K562 (cell line): ENCODE measurements at regions not wholly inside any gene's neighbourhood (a gene's known extent, or its start where the extent isn't known, plus 50 kb on each side); places are given as distances from the start of the nearest gene placed in this dataset.

Source experiments
- ATAC-seq: fragments of 200-7000 bp; cut with Tn5 transposase; 3 replicates; pipeline ENCODE4 v1.9.1; 2020; ENCODE audit warnings: moderate library complexity
- BruUV-seq: library from RNA; stranded (reverse); fragments of 400-500 nt; replicated peaks from 2 replicates; lab custom pipeline; 2021; lab: Mats Ljungman, UMichigan
- CTCF ChIA-PET: fragments of 300-600 bp; formaldehyde crosslinking; extraction: SDS; loops from one replicate; lab custom pipeline; 2021; ENCODE audit warnings: low intra/inter-chr PET ratio; lab: Yijun Ruan, JAX
- POLR2A ChIA-PET: fragments of 300-600, 350-650 bp; sonication (Branson Sonifier 250); formaldehyde crosslinking; extraction: SDS; loops from one replicate; lab custom pipeline; 2021; ENCODE audit warnings: antibody characterized with exemption, inconsistent platforms; lab: Yijun Ruan, JAX
- DNase-seq, 4 experiments: peaks; one replicate each; pipeline versions ENCODE4 v3.0.0 to v3.0.0-alpha.2; 2011 to 2018; ENCODE audit warnings: low spot score in 3 of 4, mixed read lengths in 3 of 4; ENCODE audit errors: extremely low read depth in 1 of 4
- FAIRE-seq: peaks from 2 replicates; lab custom pipeline; 2011; peaks lifted over from hg19 to GRCh38; lab: Jason Lieb, UNC
- H2AFZ ChIP-seq: 2 replicates; pipeline ENCODE4 v1.6.0; 2011; ENCODE audit warnings: low read depth, low read length, control low read depth, inconsistent platforms
- H3K27ac ChIP-seq: fragments of 200-600 bp; 3 replicates; pipeline ENCODE4 v1.8.0; 2011; ENCODE audit warnings: low read depth, mild to moderate bottlenecking, control low read depth, inconsistent platforms, low read length, moderate library complexity, mixed read lengths; ENCODE audit errors: extremely low read depth
- H3K27me3 ChIP-seq, 2 experiments: fragments of 300-600 bp in 1 of 2; 2 replicates in 1 of 2; 3 replicates in 1 of 2; pipeline versions ENCODE4 v1.6.0 to v1.8.0; 2011; ENCODE audit warnings: inconsistent platforms in 2 of 2, low read length in 2 of 2, mild to moderate bottlenecking in 1 of 2, mixed read lengths in 1 of 2, moderate library complexity in 1 of 2; ENCODE audit not compliant: control insufficient read depth in 2 of 2, insufficient read depth in 2 of 2
- H3K36me3 ChIP-seq: fragments of 300-600 bp; 3 replicates; pipeline ENCODE4 v1.8.0; 2011; ENCODE audit warnings: mild to moderate bottlenecking, low read length, inconsistent platforms; ENCODE audit not compliant: control insufficient read depth, insufficient read depth
- H3K4me1 ChIP-seq, 2 experiments: fragments of 200-600 bp in 1 of 2; replicated peaks in 1 of 2; 2 replicates in 1 of 2; 3 replicates in 1 of 2; pipeline versions ENCODE4 v1.5.1 to v1.8.0; 2011; ENCODE audit warnings: inconsistent platforms in 2 of 2, low read length in 2 of 2, mild to moderate bottlenecking in 1 of 2, mixed read lengths in 1 of 2, moderate library complexity in 1 of 2; ENCODE audit not compliant: control insufficient read depth in 2 of 2, insufficient read depth in 2 of 2
- H3K4me2 ChIP-seq: 2 replicates; pipeline ENCODE4 v1.6.1; 2011; ENCODE audit warnings: low read length, control low read depth, inconsistent platforms, mixed read lengths; ENCODE audit not compliant: insufficient read depth
- H3K4me3 ChIP-seq: fragments of 200-600 bp; sonication (generic), shearing (Covaris generic); 2 replicates; pipeline ENCODE4 v1.5.1; 2016; ENCODE audit warnings: control low read depth, inconsistent platforms
- H3K79me2 ChIP-seq: fragments of 200-600 bp; 3 replicates; pipeline ENCODE4 v1.8.0; 2011; ENCODE audit warnings: low read length, inconsistent platforms; ENCODE audit not compliant: control insufficient read depth, insufficient read depth
- H3K9ac ChIP-seq, 2 experiments: 2 replicates each; pipeline versions ENCODE4 v1.6.0 to v1.6.1; 2011; ENCODE audit warnings: low read depth in 2 of 2, low read length in 2 of 2, control low read depth in 1 of 2, inconsistent platforms in 1 of 2, mild to moderate bottlenecking in 1 of 2, mixed read lengths in 1 of 2; ENCODE audit not compliant: insufficient read depth in 1 of 2
- H3K9me1 ChIP-seq: one replicate; pipeline ENCODE4 v1.6.0; 2011; ENCODE audit warnings: inconsistent platforms, mild to moderate bottlenecking, low read length, moderate library complexity; ENCODE audit not compliant: control insufficient read depth, insufficient read depth
- H3K9me3 ChIP-seq: replicated peaks from 2 replicates; pipeline ENCODE4 v1.5.1; 2011; ENCODE audit warnings: low read depth, low read length, inconsistent platforms; ENCODE audit not compliant: control insufficient read depth, insufficient read depth
- H4K20me1 ChIP-seq: replicated peaks from 2 replicates; pipeline ENCODE4 v1.6.1; 2011; ENCODE audit warnings: low read length, inconsistent platforms, mixed read lengths; ENCODE audit not compliant: control insufficient read depth, insufficient read depth
- FOXK1 ChIP-seq: sonication (generic); formaldehyde crosslinking; IDR thresholded peaks from 2 replicates; pipeline ENCODE4 v1.8.0; 2022; ENCODE audit warnings: missing genetic modification reagents, mild to moderate bottlenecking, borderline replicate concordance
- GMEB1 ChIP-seq: fragments of 250-450 bp; sonication (Bioruptor Pico); IDR thresholded peaks from 2 replicates; pipeline ENCODE4 v1.4.0; 2020; ENCODE audit warnings: mild to moderate bottlenecking
- OTX1 ChIP-seq: fragments of 450-650 bp; formaldehyde crosslinking; IDR thresholded peaks from 2 replicates; pipeline ENCODE4 v1.4.0; 2022; ENCODE audit warnings: mild to moderate bottlenecking
- POLR3G ChIP-seq: IDR thresholded peaks from 2 replicates; pipeline ENCODE4 v1.6.1; 2011; ENCODE audit not compliant: insufficient read length, insufficient replicate concordance; ENCODE audit errors: extremely low read depth
- RBM39 ChIP-seq: fragments of 200-400 bp; formaldehyde crosslinking; optimal IDR thresholded peaks from 2 replicates; pipeline ENCODE3; 2018; ENCODE audit warnings: low read depth, low read length
- SP1 ChIP-seq: sonication (generic); formaldehyde crosslinking; IDR thresholded peaks from 2 replicates; pipeline ENCODE4 v1.8.1; 2022; ENCODE audit warnings: mild to moderate bottlenecking, missing genetic modification reagents
- TCF7L2 ChIP-seq: fragments of 150-350 bp; IDR thresholded peaks from 2 replicates; pipeline ENCODE4 v1.6.1; 2016; ENCODE audit warnings: low read depth, mild to moderate bottlenecking, low read length, moderate library complexity
- XRCC4 ChIP-seq: IDR thresholded peaks from one replicate; pipeline ENCODE4 v1.6.1; 2011; ENCODE audit not compliant: insufficient read depth, insufficient read length; ENCODE audit errors: extremely low read depth
- ZBTB11 ChIP-seq, 3 experiments: fragments of 200-800 bp in 1 of 3; fragments of 250-450 bp in 1 of 3; fragments of 450-650 bp in 1 of 3; sonication (Bioruptor Pico) in 1 of 3; sonication (Bioruptor generic) in 1 of 3; formaldehyde crosslinking in 1 of 3; IDR thresholded peaks; 2 replicates each; pipeline versions ENCODE4 v1.6.1 to v1.8.0; 2016 to 2022; ENCODE audit warnings: mild to moderate bottlenecking in 2 of 3, missing genetic modification characterization in 2 of 3, missing compliant biosample characterization in 1 of 3, moderate library complexity in 1 of 3
- ZNF133 ChIP-seq: fragments of 250-450 bp; sonication (Bioruptor Pico); IDR thresholded peaks from 2 replicates; pipeline ENCODE4 v1.4.0; 2020; ENCODE audit warnings: mild to moderate bottlenecking
- ZNF282 ChIP-seq: sonication (generic); formaldehyde crosslinking; IDR thresholded peaks from 2 replicates; pipeline ENCODE4 v1.8.1; 2023; ENCODE audit warnings: missing genetic modification reagents
- ZNF311 ChIP-seq: fragments of 250-450 bp; sonication (Bioruptor Pico); IDR thresholded peaks from 2 replicates; pipeline ENCODE4 v1.4.0; 2020; ENCODE audit warnings: mild to moderate bottlenecking, moderate library complexity
- ZNF583 ChIP-seq: fragments of 250-450 bp; sonication (Bioruptor Pico); IDR thresholded peaks from 2 replicates; pipeline ENCODE4 v1.4.0; 2020
- ZNF639 ChIP-seq, 2 experiments: fragments of 200-800 bp in 1 of 2; sonication (Bioruptor generic) in 1 of 2; sonication (generic) in 1 of 2; formaldehyde crosslinking in 1 of 2; IDR thresholded peaks in 1 of 2; conservative IDR thresholded peaks in 1 of 2; 2 replicates each; pipeline versions ENCODE4 v1.5.0 to v1.6.1; 2016 to 2020; ENCODE audit warnings: missing compliant biosample characterization in 1 of 2, missing genetic modification characterization in 1 of 2, missing genetic modification reagents in 1 of 2
- ZNF77 ChIP-seq: fragments of 250-450 bp; sonication (Bioruptor Pico); IDR thresholded peaks from 2 replicates; pipeline ENCODE4 v1.5.0; 2020
- ZSCAN29 ChIP-seq: fragments of 450-650 bp; IDR thresholded peaks from 2 replicates; pipeline ENCODE4 v1.6.1; 2017
- WGBS: fragments of 100-300 bp; shearing (Covaris generic); methylation state at CpG from one replicate; pipeline ENCODE4 v1.1.6; 2016; ENCODE audit warnings: low coverage, mixed read lengths; ENCODE audit not compliant: insufficient coverage; ENCODE audit errors: missing lambda C conversion rate; 5-methylcytosine and 5-hydroxymethylcytosine counted together
- in situ Hi-C: fragments of 300-500 bp; cut with MboI; formaldehyde crosslinking; loops from 4 replicates; pipeline ENCODE4 v1.15.0; 2018; ENCODE audit warnings: inconsistent platforms, mixed read lengths
- intact Hi-C: fragments of 100-400 bp; cut with micrococcal nuclease; formaldehyde crosslinking; loops from 2 replicates; pipeline ENCODE4 v1.14.2; 2022

DNA sequence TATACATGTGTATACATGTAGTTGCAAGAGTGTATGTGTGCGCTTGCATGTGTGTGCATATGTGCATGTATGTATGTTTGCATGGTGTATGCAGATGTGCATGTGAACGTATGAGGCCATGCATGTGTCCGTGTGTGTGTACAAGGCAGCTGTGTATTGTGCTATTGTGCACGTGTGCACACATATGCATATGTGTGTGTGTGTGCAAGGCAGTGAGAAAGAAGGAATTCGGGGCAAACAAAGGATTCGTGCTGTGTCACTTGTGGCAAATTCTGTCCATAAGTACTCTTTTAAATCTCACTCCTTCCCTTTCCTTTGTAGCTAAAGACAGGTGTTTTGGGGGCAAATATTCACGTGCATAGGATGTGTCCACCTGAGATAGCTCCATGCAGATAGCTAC, 227.1 kb downstream of the VRK1 start:
- no peak for FAIRE-seq
- no peaks in the 10 kb centered on the region for H3K79me2 ChIP-seq
- ATAC-seq = no peak
- no peaks in the 10 kb centered on the region for H4K20me1 ChIP-seq
- H3K4me2 ChIP-seq = no peak overlapping the region
- no peak overlapping the region for H3K9ac ChIP-seq
- H3K9me1 ChIP-seq = no peaks in the 10 kb centered on the region
- intact Hi-C loops (no loop called here), in situ Hi-C loops (no loop called here)
- no TSS peak for BruUV-seq
- POLR2A ChIA-PET = no interaction called here
- H3K4me1 ChIP-seq = peaks cover 0 to 4% of the 10 kb centered on the region in 2 experiments; a peak in 2 of 5 replicates
- no peak overlapping the region for H2AFZ ChIP-seq
- no peaks in the 10 kb centered on the region for H3K36me3 ChIP-seq
- 2% methylated on average over 7 of the region's 7 CpGs for WGBS
- no peaks in the 10 kb centered on the region for H3K9me3 ChIP-seq
- H3K4me3 ChIP-seq = no peak overlapping the region
- H3K27me3 ChIP-seq = peaks cover 20 to 31% of the 10 kb centered on the region in 2 experiments
- CTCF ChIA-PET = no interaction called here
- no peak for DNase-seq
- H3K27ac ChIP-seq = no peak overlapping the region
- TF ChIP-seq ZNF282 (CRISPR knock-in tag) (no peak), RBM39 (no peak), ZNF77 (CRISPR knock-in tag) (no peak), ZBTB11 (CRISPR knock-in tag; IDR thresholded peaks at IDR 0.05) (no peak), TCF7L2 (no peak), FOXK1 (CRISPR knock-in tag) (no peak), POLR3G (no peak), XRCC4 (no peak), ZNF639 (CRISPR knock-in tag; conservative IDR thresholded peaks at IDR 0.05 in 1 of 2, IDR thresholded peaks at IDR 0.05 in 1 of 2) (no peak), ZNF583 (CRISPR knock-in tag) (no peak), SP1 (no peak), ZSCAN29 (no peak), OTX1 (no peak), ZNF133 (CRISPR knock-in tag) (no peak), ZNF311 (no peak), GMEB1 (CRISPR knock-in tag) (no peak)
